PFSK-1 (cell line): ENCODE measurements at regions not wholly inside any gene's neighbourhood (a gene's known extent, or its start where the extent isn't known, plus 50 kb on each side); places are given as distances from the start of the nearest gene placed in this dataset.

Experiments
- FOXP2 ChIP-seq: optimal IDR thresholded peaks from 2 replicates; pipeline ENCODE3; 2011; ENCODE audit warnings: borderline replicate concordance, control low read depth, inconsistent platforms; ENCODE audit not compliant: insufficient read depth; ENCODE audit errors: extremely low read length, extremely low read depth
- POLR2AphosphoS5 ChIP-seq: IDR thresholded peaks from 2 replicates; pipeline ENCODE4 v1.6.1; 2012; ENCODE audit warnings: low read depth, mild to moderate bottlenecking, control low read depth, low read length, moderate library complexity
- TAF1 ChIP-seq: IDR thresholded peaks from 2 replicates; pipeline ENCODE4 v1.6.1; 2012; ENCODE audit warnings: low read length, control low read depth, borderline replicate concordance; ENCODE audit not compliant: insufficient read depth
- TF ChIP-seq, protein P1 (sequence below), 2 experiments: IDR thresholded peaks; 2 replicates each; pipeline versions ENCODE4 v1.6.1 to v1.8.0; 2011 to 2012; ENCODE audit warnings: low read depth in 2 of 2, low read length in 2 of 2, control low read depth in 1 of 2, inconsistent platforms in 1 of 2, mild to moderate bottlenecking in 1 of 2, moderate library complexity in 1 of 2; ENCODE audit not compliant: insufficient read depth in 1 of 2

DNA sequence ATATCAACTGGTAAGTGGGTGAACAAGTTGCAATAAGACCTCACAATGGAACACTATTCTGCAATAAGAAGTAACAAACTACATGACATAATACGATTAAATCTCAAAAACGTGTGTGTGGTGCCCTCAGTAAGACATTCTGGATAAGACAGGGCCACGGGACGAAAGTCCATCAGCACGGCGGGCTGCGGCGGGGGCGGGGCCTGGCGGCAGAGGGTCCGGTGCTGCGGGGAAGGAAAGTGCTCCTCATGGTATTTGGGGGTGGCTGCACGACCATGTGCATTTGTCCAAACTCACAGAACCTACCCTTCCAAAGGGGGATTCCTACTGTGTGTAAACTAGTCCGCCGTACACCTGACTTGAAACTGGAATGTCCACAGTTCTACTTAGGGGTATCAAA, 341.8 kb downstream of the TCERG1L start:
- TF ChIP-seq, protein P1, sequence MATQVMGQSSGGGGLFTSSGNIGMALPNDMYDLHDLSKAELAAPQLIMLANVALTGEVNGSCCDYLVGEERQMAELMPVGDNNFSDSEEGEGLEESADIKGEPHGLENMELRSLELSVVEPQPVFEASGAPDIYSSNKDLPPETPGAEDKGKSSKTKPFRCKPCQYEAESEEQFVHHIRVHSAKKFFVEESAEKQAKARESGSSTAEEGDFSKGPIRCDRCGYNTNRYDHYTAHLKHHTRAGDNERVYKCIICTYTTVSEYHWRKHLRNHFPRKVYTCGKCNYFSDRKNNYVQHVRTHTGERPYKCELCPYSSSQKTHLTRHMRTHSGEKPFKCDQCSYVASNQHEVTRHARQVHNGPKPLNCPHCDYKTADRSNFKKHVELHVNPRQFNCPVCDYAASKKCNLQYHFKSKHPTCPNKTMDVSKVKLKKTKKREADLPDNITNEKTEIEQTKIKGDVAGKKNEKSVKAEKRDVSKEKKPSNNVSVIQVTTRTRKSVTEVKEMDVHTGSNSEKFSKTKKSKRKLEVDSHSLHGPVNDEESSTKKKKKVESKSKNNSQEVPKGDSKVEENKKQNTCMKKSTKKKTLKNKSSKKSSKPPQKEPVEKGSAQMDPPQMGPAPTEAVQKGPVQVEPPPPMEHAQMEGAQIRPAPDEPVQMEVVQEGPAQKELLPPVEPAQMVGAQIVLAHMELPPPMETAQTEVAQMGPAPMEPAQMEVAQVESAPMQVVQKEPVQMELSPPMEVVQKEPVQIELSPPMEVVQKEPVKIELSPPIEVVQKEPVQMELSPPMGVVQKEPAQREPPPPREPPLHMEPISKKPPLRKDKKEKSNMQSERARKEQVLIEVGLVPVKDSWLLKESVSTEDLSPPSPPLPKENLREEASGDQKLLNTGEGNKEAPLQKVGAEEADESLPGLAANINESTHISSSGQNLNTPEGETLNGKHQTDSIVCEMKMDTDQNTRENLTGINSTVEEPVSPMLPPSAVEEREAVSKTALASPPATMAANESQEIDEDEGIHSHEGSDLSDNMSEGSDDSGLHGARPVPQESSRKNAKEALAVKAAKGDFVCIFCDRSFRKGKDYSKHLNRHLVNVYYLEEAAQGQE (IDR thresholded peaks at IDR 0.05; ENCODE audit: insufficient read depth in 1 of 2, low read depth in 2 of 2, low read length in 2 of 2): no peak
- TF ChIP-seq TAF1 (no peak), POLR2AphosphoS5 (no peak), FOXP2 (no peak)
